GM19397 (cell line): ENCODE measurements at regions not wholly inside any gene's neighbourhood (a gene's known extent, or its start where the extent isn't known, plus 50 kb on each side); places are given as distances from the start of the nearest gene placed in this dataset.
"Not testable (repeated sequence)": the region's sequence is repeated elsewhere in the genome, so short reads cannot be mapped to it uniquely, and the experiment has no call there.

ENCODE experiments used
- ATAC-seq: cut with Tn5 transposase; IDR thresholded peaks from one replicate; pipeline ENCODE4 v1.9.1; 2021; ENCODE audit warnings: mild to moderate bottlenecking, moderate library complexity; ENCODE audit not compliant: unreplicated experiment

GRCh38 chr4:186954509-186954908 is 230.9 kb upstream of the FAT1 start:
- no peak for ATAC-seq

DNA sequence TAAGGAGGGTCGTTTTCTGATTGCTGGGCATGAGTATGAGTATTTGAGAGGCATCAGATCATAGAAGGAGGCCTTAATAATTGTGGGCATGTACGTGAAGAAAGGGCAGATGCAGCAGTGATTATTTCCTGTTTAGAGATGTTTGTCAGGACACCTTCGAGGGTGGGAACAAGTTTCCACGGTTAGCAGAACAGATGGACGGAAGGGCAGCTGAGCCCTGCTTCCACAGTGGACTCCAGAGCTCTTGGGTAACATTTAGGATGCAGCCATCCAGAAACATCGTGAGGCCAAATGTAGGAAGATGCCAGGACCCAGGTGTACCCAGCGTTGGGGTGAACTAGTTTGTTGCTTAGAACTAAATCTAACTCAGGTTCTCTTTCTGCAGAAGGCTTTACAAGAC is 231.3 kb upstream of the FAT1 start:
- ATAC-seq: no peak

DNA sequence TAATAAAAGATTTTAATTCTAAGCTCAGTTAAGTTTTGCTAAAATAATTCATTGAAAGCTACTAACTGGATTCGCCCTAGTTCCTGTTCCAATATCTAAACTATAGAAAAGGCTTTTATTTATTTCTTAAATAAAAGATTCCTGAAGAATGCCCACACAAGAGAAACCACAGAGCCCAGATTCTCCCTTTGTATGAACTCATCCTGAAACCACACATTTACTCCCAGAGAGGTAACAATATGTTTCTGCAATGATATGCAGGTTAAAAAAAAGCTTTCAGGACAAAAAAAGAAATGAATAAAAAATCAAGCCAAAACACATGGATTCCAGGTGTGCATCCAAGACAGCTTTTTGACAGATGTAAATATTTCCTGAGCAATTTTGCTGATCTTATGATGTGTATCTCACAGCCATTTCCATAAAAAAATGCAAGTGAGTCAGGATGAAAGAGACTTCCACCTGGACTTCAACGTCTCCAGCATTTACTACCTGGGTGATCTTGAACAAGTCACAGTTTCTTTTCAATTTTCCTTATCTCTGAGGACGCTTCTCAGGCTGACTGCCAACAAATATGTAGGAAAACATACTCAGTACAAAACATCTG is 234.4 kb upstream of the FAT1 start:
- no peak for ATAC-seq

GRCh38 chr4:186958726-186959350 is 235.2 kb upstream of the FAT1 start:
- no peak for ATAC-seq

GRCh38 chr4:186979961-186980745 is 256.5 kb upstream of the FAT1 start:
- no peak for ATAC-seq

DNA sequence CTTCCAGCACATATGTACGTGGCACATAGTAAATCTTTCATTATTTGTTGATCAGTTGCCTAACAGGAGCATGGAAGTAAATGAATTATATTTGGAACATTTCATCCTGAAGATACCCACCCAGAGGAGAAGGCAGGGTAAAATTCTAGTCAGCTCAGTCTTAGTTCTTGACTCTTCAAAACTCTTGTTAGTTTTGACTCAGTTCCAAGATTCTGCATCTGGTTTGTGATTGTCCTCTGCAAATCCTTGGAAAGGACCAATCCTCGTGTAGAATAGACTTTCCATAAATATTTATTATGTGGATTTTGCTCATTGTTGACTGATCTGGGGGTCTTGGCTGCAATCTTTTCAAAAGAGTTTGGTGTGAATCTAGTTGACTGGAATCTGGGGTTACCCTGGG is 257.5 kb upstream of the FAT1 start:
- ATAC-seq: no peak

- ATAC-seq: no peak
Observed at GRCh38 chr4:186982160-186982559, 258.5 kb upstream of the FAT1 start.

GRCh38 chr4:186984105-186984644 is 260.5 kb upstream of the FAT1 start:
- ATAC-seq: no peak

GRCh38 chr4:186999686-187000085 is 276.0 kb upstream of the FAT1 start:
- ATAC-seq: no peak

DNA sequence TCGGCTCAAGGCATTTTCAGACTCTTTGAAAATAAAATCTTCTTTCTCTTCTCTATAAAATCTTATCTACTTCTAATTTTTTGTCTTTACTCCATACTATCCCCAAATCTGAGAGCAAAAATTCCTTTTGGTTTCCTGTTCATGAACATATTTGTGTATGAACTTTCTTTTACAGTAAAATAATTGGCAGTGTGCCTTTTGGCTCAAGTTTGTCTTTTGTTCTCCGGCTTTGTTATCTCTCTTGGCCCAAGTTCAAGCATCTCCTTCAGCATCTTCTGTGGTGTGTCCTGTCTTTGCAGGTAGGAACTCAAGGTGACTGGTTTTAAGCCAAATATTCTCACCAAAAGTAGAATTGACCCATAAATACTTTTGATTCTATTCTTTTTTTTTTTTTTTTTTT is 276.6 kb upstream of the FAT1 start:
- no peak for ATAC-seq

- not testable (repeated sequence) for ATAC-seq
Observed at GRCh38 chr4:187002133-187002532, 278.5 kb upstream of the FAT1 start.

DNA sequence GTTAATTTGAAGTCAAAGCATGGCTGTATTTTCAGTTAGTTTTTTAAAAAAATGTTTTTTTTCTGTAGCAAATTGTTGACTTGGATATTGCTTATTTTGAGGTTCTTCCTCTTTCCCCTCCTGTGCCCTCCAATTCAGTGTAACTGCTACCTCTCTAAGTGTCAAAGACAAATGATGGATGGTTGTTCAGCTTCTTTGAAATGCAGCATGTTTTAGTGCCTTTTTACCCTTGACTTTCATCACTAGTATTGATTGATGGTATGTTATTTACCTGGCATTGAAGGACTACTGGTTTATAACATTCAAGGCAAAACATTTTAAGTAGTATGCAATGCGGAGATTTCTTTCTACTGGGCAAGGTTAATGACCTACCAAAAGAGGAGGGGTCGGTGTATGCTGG is 281.0 kb upstream of the FAT1 start:
- ATAC-seq: no peak

- no peak for ATAC-seq
Observed at GRCh38 chr4:187006189-187006618, 282.5 kb upstream of the FAT1 start.

DNA sequence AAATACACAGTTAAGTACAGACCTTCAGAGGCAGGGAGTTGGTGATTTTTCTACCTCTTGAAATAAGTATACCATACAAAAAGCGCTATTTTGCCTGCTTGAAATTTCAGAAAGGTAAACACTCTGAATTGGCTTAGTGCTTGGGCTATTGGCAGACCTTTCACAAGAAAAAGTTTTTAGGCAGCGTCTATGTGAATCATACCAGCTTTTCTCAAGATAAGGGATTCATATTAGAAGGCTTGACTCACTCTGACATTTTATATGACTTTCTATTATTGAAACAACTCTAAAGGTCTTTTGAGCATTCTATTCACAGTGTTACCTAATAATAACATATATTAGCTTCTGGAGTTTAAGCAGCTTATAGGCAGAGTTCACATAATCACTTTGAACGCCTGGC is 286.4 kb upstream of the FAT1 start:
- ATAC-seq: no peak

DNA sequence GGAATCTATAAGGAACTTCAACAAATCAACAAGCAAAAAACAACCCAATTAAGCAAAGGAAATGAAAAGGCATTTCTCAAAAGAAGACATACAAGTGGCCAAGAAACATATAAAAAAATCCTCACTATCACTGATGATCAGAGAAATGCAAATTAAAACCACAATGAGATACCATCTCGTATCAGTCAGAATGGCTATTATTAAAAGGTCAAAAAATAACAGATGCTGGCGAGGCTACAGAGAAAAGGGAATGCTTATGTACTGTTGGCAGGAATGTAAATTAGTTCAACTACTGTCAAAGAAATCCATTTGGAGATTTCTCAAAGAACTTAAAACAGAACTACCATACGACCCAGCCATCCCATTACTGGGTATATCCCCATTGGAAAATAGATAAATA is 292.4 kb upstream of the FAT1 start:
- no peak for ATAC-seq

DNA sequence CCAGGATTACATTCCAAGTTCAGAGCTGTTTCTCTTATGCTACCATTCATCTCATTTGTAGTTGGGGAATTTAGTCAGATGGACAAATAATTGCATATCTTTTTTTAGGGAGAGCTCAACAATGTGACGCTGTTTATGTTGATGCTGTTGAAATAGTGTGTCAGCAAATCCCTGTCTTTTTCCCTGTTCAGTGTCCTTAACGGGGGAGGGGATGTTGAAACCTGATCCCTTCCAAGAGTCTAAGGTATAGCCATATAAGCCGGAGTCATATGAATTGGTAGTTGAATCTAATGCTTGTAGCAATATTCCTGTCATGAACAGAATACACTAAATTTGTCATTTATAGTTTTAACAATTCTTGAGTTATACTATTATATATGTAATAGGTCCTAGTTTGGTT is 293.5 kb upstream of the FAT1 start:
- no peak for ATAC-seq

- no peak for ATAC-seq
Observed at GRCh38 chr4:187019896-187020295, 296.2 kb upstream of the FAT1 start.

GRCh38 chr4:187020676-187021075 is 297.0 kb upstream of the FAT1 start:
- no peak for ATAC-seq

DNA sequence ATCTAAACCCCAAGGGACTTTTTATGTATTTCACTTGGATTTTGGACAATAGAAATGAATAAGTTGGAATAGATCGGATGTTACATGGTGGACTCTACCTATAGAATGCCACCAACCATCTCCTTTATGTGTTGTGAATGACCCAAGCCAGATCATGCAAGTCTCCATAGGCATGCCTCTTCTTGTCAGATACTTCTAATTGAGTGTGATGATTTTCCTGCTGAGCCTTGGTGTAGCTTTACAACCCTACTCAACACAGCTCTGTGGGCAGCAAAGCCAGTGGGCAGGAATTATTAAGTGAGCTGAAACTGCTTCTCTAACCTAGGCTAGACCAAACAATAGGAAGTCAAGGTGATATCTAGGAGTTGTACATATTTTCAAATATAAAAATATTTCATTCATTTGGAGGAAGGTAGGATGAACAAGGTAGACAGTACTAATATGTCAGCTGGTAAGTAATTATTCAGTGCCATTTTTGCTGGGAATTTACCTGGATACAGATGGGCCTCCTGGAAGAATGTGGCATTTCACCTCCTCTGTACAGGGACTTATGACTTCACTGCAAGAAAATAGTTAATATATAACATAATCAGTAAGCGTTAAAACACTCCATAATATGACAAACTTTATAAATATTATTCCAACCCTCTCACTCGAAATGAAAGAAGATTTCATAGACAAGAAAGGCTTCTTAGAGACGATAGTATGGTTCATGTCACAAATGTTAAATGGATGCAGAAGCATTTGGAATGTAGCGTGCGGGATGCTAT is 298.0 kb upstream of the FAT1 start:
- no peak for ATAC-seq

DNA sequence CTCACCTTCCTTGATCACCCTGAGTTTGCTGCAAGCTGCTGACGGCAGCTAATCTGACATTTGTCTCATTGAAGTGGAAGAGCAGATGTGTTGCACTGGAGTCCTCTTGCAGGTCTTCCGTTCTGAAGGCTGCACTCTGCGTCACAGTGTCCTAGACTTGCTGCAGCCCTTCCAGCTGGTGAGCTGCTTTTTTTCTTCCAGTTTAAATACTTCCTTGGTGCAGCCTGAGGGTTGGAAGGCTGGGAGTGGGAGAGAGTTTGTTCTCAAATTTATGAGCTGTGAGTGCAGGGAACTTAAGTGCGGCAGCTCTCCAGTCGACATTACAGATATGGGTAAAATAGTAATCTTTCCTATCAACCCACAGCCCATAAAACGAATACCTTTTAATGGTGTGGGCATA is 303.6 kb upstream of the FAT1 start:
- ATAC-seq: no peak

GRCh38 chr4:187042251-187042650 is 318.6 kb upstream of the FAT1 start:
- ATAC-seq: no peak
